HCT116 (cell line): ENCODE measurements at regions not wholly inside any gene's neighbourhood (a gene's known extent, or its start where the extent isn't known, plus 50 kb on each side); places are given as distances from the start of the nearest gene placed in this dataset.

Source experiments
- CEBPB ChIP-seq: IDR thresholded peaks from 2 replicates; pipeline ENCODE4 v1.6.1; 2012; ENCODE audit warnings: low read depth
- POLR2A ChIP-seq: IDR thresholded peaks from 2 replicates; pipeline ENCODE4 v1.7.0; 2011; ENCODE audit warnings: borderline replicate concordance; ENCODE audit not compliant: insufficient read depth, insufficient read length; ENCODE audit errors: extremely low read depth
- SP1 ChIP-seq: IDR thresholded peaks from 2 replicates; pipeline ENCODE4 v1.6.1; 2012; ENCODE audit warnings: low read depth
- TF ChIP-seq, protein P1 (sequence below), 3 experiments: fragments of 200-600 bp in 1 of 3; sonication (generic) in 1 of 3; IDR thresholded peaks in 2 of 3; conservative IDR thresholded peaks in 1 of 3; 2 replicates each; pipeline ENCODE4 v1.5.1; 2012 to 2017; ENCODE audit warnings: low read depth in 2 of 3, low read length in 2 of 3, antibody characterized with exemption in 1 of 3, borderline replicate concordance in 1 of 3, control low read depth in 1 of 3, mild to moderate bottlenecking in 1 of 3, mixed read lengths in 1 of 3, mixed run types in 1 of 3, moderate library complexity in 1 of 3; ENCODE audit not compliant: insufficient read depth in 1 of 3
- TF ChIP-seq, protein P2 (sequence below): IDR thresholded peaks from 2 replicates; pipeline ENCODE4 v1.6.1; 2012; ENCODE audit warnings: low read depth

DNA sequence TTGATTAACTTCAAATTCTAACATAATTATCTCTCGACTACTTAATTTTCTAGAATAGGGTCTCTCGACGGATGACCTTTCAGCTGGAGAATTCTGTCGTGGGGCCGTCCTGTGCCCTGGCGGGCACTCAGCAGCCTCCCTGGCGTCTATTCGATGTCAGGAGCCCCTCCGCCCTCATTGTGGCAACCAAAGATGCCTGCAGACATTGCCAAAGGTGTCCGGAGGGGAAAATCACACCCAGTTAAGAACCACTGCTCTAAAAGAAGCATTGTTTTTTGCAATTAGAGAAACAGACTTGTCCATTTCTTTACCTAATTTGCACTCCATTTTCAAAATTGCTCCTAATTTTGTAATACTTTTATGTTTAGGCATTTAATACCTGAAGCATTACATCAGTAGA is 79.2 kb upstream of the ARHGEF7 start:
- TF ChIP-seq CEBPB (no peak), POLR2A (no peak), SP1 (no peak)
- TF ChIP-seq, protein P1, sequence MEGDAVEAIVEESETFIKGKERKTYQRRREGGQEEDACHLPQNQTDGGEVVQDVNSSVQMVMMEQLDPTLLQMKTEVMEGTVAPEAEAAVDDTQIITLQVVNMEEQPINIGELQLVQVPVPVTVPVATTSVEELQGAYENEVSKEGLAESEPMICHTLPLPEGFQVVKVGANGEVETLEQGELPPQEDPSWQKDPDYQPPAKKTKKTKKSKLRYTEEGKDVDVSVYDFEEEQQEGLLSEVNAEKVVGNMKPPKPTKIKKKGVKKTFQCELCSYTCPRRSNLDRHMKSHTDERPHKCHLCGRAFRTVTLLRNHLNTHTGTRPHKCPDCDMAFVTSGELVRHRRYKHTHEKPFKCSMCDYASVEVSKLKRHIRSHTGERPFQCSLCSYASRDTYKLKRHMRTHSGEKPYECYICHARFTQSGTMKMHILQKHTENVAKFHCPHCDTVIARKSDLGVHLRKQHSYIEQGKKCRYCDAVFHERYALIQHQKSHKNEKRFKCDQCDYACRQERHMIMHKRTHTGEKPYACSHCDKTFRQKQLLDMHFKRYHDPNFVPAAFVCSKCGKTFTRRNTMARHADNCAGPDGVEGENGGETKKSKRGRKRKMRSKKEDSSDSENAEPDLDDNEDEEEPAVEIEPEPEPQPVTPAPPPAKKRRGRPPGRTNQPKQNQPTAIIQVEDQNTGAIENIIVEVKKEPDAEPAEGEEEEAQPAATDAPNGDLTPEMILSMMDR (IDR thresholded peaks at IDR 0.05 in 2 of 3, conservative IDR thresholded peaks at IDR 0.05 in 1 of 3; ENCODE audit: borderline replicate concordance in 1 of 3, insufficient read depth in 1 of 3, low read depth in 2 of 3, low read length in 2 of 3) = no peak
- TF ChIP-seq, protein P2, sequence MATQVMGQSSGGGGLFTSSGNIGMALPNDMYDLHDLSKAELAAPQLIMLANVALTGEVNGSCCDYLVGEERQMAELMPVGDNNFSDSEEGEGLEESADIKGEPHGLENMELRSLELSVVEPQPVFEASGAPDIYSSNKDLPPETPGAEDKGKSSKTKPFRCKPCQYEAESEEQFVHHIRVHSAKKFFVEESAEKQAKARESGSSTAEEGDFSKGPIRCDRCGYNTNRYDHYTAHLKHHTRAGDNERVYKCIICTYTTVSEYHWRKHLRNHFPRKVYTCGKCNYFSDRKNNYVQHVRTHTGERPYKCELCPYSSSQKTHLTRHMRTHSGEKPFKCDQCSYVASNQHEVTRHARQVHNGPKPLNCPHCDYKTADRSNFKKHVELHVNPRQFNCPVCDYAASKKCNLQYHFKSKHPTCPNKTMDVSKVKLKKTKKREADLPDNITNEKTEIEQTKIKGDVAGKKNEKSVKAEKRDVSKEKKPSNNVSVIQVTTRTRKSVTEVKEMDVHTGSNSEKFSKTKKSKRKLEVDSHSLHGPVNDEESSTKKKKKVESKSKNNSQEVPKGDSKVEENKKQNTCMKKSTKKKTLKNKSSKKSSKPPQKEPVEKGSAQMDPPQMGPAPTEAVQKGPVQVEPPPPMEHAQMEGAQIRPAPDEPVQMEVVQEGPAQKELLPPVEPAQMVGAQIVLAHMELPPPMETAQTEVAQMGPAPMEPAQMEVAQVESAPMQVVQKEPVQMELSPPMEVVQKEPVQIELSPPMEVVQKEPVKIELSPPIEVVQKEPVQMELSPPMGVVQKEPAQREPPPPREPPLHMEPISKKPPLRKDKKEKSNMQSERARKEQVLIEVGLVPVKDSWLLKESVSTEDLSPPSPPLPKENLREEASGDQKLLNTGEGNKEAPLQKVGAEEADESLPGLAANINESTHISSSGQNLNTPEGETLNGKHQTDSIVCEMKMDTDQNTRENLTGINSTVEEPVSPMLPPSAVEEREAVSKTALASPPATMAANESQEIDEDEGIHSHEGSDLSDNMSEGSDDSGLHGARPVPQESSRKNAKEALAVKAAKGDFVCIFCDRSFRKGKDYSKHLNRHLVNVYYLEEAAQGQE = no peak
